Motor neuron (in vitro differentiated cells): ENCODE measurements at regions not wholly inside any gene's neighbourhood (a gene's known extent, or its start where the extent isn't known, plus 50 kb on each side); places are given as distances from the start of the nearest gene placed in this dataset.
A peak's percentile ranks its signal among the peaks of the same experiment; 100 is the strongest.

ENCODE experiments used
- ATAC-seq, 8 experiments: fragments of 200-7000 bp; cut with Tn5 transposase; replicated peaks in 6 of 8; 2 replicates each; pipeline ENCODE4 v1.8.0; 2021; ENCODE audit warnings: mild to moderate bottlenecking in 8 of 8, moderate library complexity in 8 of 8
- H3K27ac ChIP-seq, 2 donors: fragments of 250-450 bp; sonication (Bioruptor Pico); 2 replicates each; pipeline ENCODE4 v1.9.0; 2021; ENCODE audit warnings: antibody characterized with exemption in 2 of 2, mild to moderate bottlenecking in 2 of 2, moderate library complexity in 1 of 2
- H3K4me1 ChIP-seq, 2 donors: fragments of 250-450 bp; sonication (Bioruptor Pico); replicated peaks in 1 of 2; 2 replicates each; pipeline ENCODE4 v1.6.1; 2021; ENCODE audit warnings: antibody characterized with exemption in 2 of 2, mild to moderate bottlenecking in 2 of 2, moderate library complexity in 1 of 2
- H3K4me3 ChIP-seq, 5 donors: fragments of 250-450 bp; sonication (Bioruptor Pico); 2 replicates each; pipeline ENCODE4 v1.9.0; 2021; ENCODE audit warnings: antibody characterized with exemption in 5 of 5, mild to moderate bottlenecking in 5 of 5, moderate library complexity in 4 of 5
- WGBS, 10 experiments: fragments of 450-650 bp; shearing (Covaris generic); methylation state at CpG; one replicate each; pipeline ENCODE4 v1.0.0; 2022; 5-methylcytosine and 5-hydroxymethylcytosine counted together
- in situ Hi-C, 9 experiments: fragments of 400-800 bp; cut with MboI; loops; one replicate each; pipeline ENCODE4 v1.15.0; 2021; ENCODE audit warnings: low sequenced_read_pairs in 9 of 9, low pct_unique_long_range_greater_than_20kb in 2 of 9; ENCODE audit not compliant: unreplicated experiment in 9 of 9

- WGBS, 10 experiments, result 42 to 100% (median 90%) methylated on average over 1 to 9 of the region's 11 CpGs; no CpG with 5 or more reads in 4 of the 10 experiments
- no peaks in the 10 kb centered on the region for H3K4me1 ChIP-seq
- in situ Hi-C loops, result no loop called here
- no peak for ATAC-seq
- H3K4me3 ChIP-seq, result no peak overlapping the region
- no peak overlapping the region for H3K27ac ChIP-seq
These were observed 50.3 kb upstream of the GADD45G start for GRCh38 chr9:89554307-89555035.

DNA sequence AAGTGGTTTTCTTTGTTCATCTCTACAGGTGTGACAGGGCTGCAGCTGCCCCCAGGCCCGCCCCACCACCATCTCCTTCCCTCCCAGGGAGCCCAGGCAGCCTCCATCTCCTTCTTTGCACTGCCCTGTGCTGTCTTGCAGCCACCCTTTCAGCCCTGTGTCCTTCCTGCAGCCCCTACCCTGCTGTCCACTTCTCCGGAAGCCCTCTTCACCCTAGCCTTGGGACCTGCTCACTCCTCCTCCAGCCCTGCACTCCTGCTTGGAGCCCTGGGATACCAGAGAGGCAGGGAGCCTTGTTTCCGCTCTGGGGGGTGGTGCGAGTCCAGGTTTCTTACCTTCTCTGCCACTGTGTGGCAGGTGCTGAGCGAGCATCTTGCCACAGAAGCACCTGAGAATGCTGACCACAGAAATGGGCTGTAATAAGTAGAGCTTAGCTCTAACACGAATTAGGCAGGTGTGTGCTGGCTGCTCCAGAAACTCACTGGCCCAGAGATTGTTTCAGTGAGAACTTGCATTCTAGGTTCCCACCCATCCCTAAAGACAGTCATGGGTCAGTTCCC, 51.3 kb upstream of the GADD45G start:
- in situ Hi-C loops, result no loop called here
- no peak for ATAC-seq
- WGBS, 10 experiments, result 44 to 100% (median 77%) methylated on average over 1 to 3 of the region's 6 CpGs; no CpG with 5 or more reads in 6 of the 10 experiments
- H3K4me1 ChIP-seq, result no peaks in the 10 kb centered on the region
- H3K27ac ChIP-seq, result no peak overlapping the region
- no peak overlapping the region for H3K4me3 ChIP-seq

DNA sequence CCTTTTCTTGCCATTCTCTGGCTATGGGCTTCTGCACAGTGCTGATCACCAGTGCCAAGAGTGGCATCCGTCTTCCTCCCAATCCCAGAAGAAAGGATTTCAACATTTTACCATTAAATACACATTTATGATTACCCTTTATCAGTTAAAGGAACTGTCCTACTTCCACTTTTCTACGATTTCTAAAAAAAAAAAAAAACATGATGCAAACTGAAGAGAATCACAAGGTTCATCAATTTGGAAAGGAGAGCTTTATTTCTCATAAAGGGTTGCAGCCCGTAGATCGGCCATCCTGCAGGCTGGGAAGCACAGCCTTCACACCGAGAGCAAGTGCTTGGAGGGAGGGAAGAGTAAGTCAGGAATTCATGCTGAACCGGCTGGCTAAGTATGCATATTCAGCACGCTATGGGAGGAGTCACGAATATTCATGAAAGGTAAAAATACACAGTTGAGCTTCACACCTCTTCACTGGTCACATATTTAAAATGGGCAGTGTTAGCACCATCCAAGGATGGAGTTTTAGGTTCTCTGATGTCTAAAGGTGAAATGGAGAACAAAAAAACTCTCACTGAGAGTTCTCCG, 52.5 kb upstream of the SEMA4D start:
- WGBS, 10 experiments, result 12 to 81% (median 58%) methylated on average over 3 to 8 of the region's 9 CpGs
- Histone ChIP-seq H3K4me1 (no peaks in the 10 kb centered on the region), H3K27ac (no peak overlapping the region), H3K4me3 (no peak overlapping the region)
- in situ Hi-C loops, result no loop called here
- ATAC-seq, result peak in 3 of 8 experiments; percentile 86 to 92 (median 88)

DNA sequence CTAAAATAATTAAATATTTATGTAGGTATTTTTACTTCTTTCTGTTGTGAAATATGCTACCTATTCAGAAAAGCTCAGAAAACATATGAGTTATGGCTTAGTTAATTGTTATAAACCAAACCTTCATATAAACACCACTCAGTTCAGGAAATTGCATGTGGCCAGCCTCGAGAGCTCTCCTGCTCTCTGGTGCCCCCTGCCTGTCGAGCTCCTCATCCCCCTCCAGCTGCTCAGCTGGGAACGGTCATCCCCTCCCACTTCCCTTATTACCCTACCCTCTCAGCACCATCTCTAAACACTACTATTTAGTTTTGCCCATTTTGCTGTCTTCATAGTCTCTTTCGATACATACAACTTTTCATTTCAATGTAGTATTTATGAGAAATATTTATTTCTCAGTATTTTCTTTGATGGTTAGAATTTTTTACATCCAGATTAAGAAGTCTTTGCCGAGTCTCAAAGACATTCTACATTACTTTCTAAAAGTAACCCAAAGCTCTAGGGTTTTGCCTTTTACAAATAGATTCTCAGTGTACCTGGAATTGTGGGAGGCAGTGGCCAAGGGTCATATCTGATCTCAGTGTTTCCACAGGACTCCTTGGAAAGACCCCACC, 51.2 kb upstream of the SEMA4D start:
- WGBS, 10 experiments, result 3 to 100% (median 46%) methylated on average over 1 to 5 of the region's 5 CpGs; no CpG with 5 or more reads in 1 of the 10 experiments
- in situ Hi-C loops, result loop anchor here in 1 of 9 experiments (25.0 kb wide), 1 partner anchor 137 kb away; no protein-coding TSS in a partner anchor
- ATAC-seq, result peak; percentile 73 to 93 (median 86)
- H3K27ac ChIP-seq, result no peak overlapping the region
- no peaks in the 10 kb centered on the region for H3K4me1 ChIP-seq
- H3K4me3 ChIP-seq, result no peak overlapping the region

DNA sequence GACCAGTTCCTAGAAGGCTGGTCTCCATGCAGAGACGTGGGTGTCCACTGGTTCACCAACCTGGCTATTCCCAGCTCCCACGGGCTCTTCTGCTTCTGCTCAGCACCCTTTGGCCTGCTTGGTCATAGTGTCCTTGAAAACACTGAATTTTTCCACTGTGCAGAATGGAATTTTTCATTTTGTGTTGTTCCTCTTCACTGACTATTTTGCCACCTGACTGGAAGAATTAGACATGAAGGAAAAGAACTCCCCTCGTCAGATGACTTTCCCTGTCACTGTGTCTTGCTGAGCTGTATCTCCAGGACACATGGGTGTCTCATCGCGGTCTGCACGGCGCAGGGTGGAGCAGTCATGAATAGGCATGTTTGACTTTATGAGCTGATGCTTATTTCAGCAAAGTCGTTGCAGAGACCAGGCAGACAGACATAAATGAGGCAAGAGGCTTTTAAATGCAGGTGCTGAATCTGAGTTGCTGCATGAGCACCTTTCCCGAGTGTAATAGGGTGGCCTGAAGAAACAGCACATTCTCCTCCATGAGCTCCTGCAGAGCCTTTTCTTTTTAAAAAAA, 50.2 kb upstream of the SEMA4D start:
- Histone ChIP-seq H3K4me1 (no peaks in the 10 kb centered on the region), H3K27ac (no peak overlapping the region), H3K4me3 (no peak overlapping the region)
- in situ Hi-C loops, result loop anchor here in 1 of 9 experiments (25.0 kb wide), 1 partner anchor 136 kb away; no protein-coding TSS in a partner anchor
- 10 to 90% (median 71%) methylated on average over 1 to 9 of the region's 9 CpGs; no CpG with 5 or more reads in 1 of the 10 experiments for WGBS, 10 experiments
- ATAC-seq, result peak in 3 of 8 experiments; percentile 18 to 42 (median 31)
